Trophoblast cell (in vitro differentiated cells and primary cell): ENCODE measurements at regions not wholly inside any gene's neighbourhood (a gene's known extent, or its start where the extent isn't known, plus 50 kb on each side); places are given as distances from the start of the nearest gene placed in this dataset.
A peak's percentile ranks its signal among the peaks of the same experiment; 100 is the strongest.

Source experiments
- DNase-seq, 2 donors: peaks; one replicate each; pipeline ENCODE4 v3.0.0-alpha.2; 2016
- H2AFZ ChIP-seq: 2 replicates; pipeline ENCODE4 v1.6.1; 2013; ENCODE audit warnings: low read length, moderate library complexity, mild to moderate bottlenecking; ENCODE audit not compliant: insufficient read depth, poor library complexity
- H2AK5ac ChIP-seq: 2 replicates; pipeline ENCODE4 v1.6.1; 2013; ENCODE audit warnings: mild to moderate bottlenecking, low read length
- H2BK120ac ChIP-seq: 2 replicates; pipeline ENCODE4 v1.6.1; 2013; ENCODE audit warnings: low read length, mild to moderate bottlenecking, moderate library complexity; ENCODE audit not compliant: insufficient read depth, poor library complexity
- H2BK12ac ChIP-seq: 2 replicates; pipeline ENCODE4 v1.6.1; 2013; ENCODE audit warnings: mild to moderate bottlenecking, low read length, moderate library complexity
- H2BK5ac ChIP-seq: 2 replicates; pipeline ENCODE4 v1.6.1; 2013; ENCODE audit warnings: low read length, low read depth, moderate library complexity, mild to moderate bottlenecking; ENCODE audit not compliant: poor library complexity
- H3K14ac ChIP-seq: 2 replicates; pipeline ENCODE4 v1.6.1; 2013; ENCODE audit warnings: mild to moderate bottlenecking, low read length
- H3K18ac ChIP-seq: 2 replicates; pipeline ENCODE4 v1.6.1; 2013; ENCODE audit warnings: mild to moderate bottlenecking, low read length
- H3K23ac ChIP-seq: 2 replicates; pipeline ENCODE4 v1.6.1; 2013; ENCODE audit warnings: low read length
- H3K27ac ChIP-seq: 2 replicates; pipeline ENCODE4 v1.5.1; 2013; ENCODE audit warnings: low read depth, mild to moderate bottlenecking, inconsistent platforms, low read length, moderate library complexity
- H3K27me3 ChIP-seq: 2 replicates; pipeline ENCODE4 v1.6.1; 2013; ENCODE audit warnings: inconsistent platforms, mild to moderate bottlenecking, low read length, moderate library complexity; ENCODE audit not compliant: insufficient read depth
- H3K36me3 ChIP-seq, 2 experiments: 1 replicate in 1 of 2; 2 replicates in 1 of 2; pipeline ENCODE4 v1.6.1; 2013; ENCODE audit warnings: low read length in 2 of 2, mild to moderate bottlenecking in 2 of 2, moderate library complexity in 1 of 2; ENCODE audit not compliant: insufficient read depth in 2 of 2, control insufficient read depth in 1 of 2
- H3K4ac ChIP-seq: 2 replicates; pipeline ENCODE4 v1.6.1; 2013; ENCODE audit warnings: low read depth, mild to moderate bottlenecking, low read length, moderate library complexity
- H3K4me1 ChIP-seq, 2 experiments: 1 replicate in 1 of 2; 2 replicates in 1 of 2; pipeline ENCODE4 v1.6.1; 2013; ENCODE audit warnings: low read length in 2 of 2, mild to moderate bottlenecking in 2 of 2, moderate library complexity in 1 of 2; ENCODE audit not compliant: insufficient read depth in 2 of 2, control insufficient read depth in 1 of 2
- H3K4me2 ChIP-seq: 2 replicates; pipeline ENCODE4 v1.6.1; 2013; ENCODE audit warnings: inconsistent platforms, mild to moderate bottlenecking, low read length, moderate library complexity
- H3K4me3 ChIP-seq: 2 replicates; pipeline ENCODE4 v1.5.1; 2013; ENCODE audit warnings: mild to moderate bottlenecking, low read depth, low read length, inconsistent platforms
- H3K79me1 ChIP-seq: one replicate; pipeline ENCODE4 v1.6.1; 2013; ENCODE audit warnings: low read length
- H3K79me2 ChIP-seq: 2 replicates; pipeline ENCODE4 v1.6.1; 2013; ENCODE audit warnings: low read length, mild to moderate bottlenecking; ENCODE audit not compliant: control insufficient read depth, insufficient read depth, poor library complexity
- H3K9ac ChIP-seq: 2 replicates; pipeline ENCODE4 v1.6.1; 2013; ENCODE audit warnings: mild to moderate bottlenecking, low read length
- H3K9me3 ChIP-seq: 2 replicates; pipeline ENCODE4 v1.6.1; 2013; ENCODE audit warnings: low read depth, mild to moderate bottlenecking, control low read depth, inconsistent platforms, low read length; ENCODE audit not compliant: insufficient read depth
- H4K12ac ChIP-seq: 2 replicates; pipeline ENCODE4 v1.6.1; 2013; ENCODE audit warnings: low read depth, mild to moderate bottlenecking, low read length, moderate library complexity
- H4K8ac ChIP-seq: 2 replicates; pipeline ENCODE4 v1.6.1; 2013; ENCODE audit warnings: low read depth, mild to moderate bottlenecking, low read length, moderate library complexity
- H4K91ac ChIP-seq: one replicate; pipeline ENCODE4 v1.6.1; 2013; ENCODE audit warnings: low read depth, mild to moderate bottlenecking, low read length, moderate library complexity
- WGBS: extraction: QIAGEN DNeasy Blood & Tissue Kit; methylation state at CpG from one replicate; pipeline ENCODE4 v1.1.7; 2013; ENCODE audit warnings: missing lambda C conversion rate; ENCODE audit not compliant: insufficient read length, insufficient coverage; ENCODE audit errors: extremely low coverage; 5-methylcytosine and 5-hydroxymethylcytosine counted together

DNA sequence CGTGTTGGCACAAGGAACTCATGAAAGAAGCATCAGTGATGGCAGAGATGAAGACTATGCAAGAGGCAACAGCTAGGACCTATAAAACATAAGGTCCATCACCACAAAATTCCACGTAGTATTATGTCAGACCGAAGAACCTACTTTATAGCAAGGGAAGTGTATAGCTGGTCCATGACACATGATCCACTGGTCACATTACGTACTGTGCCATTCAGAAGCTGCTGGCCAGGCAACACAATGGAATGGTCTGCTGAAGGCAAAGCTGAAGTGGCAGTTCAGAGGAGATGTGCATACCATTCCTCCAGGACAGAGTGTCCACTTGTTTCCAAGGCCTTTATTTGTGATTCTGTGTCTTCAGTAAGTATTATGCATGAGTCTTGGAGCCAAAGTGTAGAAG lies 215.5 kb upstream of the UGT8 start:
- Histone ChIP-seq H3K9me3 (no peaks in the 10 kb centered on the region), H3K36me3 (no peaks in the 10 kb centered on the region), H3K79me2 (no peaks in the 10 kb centered on the region), H4K12ac (no peak overlapping the region), H3K4me3 (no peak overlapping the region), H3K27me3 (no peaks in the 10 kb centered on the region), H3K4me1 (no peaks in the 10 kb centered on the region), H2AFZ (no peak overlapping the region), H3K27ac (no peak overlapping the region), H3K18ac (no peak overlapping the region), H2AK5ac (no peak overlapping the region), H2BK12ac (no peak overlapping the region), H3K23ac (peak overlapping the region; percentile 63), H3K4ac (no peak overlapping the region), H3K9ac (no peak overlapping the region), H4K8ac (no peak overlapping the region), H2BK5ac (no peak overlapping the region), H4K91ac (no peak overlapping the region), H3K14ac (no peak overlapping the region), H2BK120ac (no peak overlapping the region), H3K4me2 (no peak overlapping the region), H3K79me1 (no peaks in the 10 kb centered on the region)
- no CpG with 5 or more reads among the region's 4 CpGs for WGBS
- no peak for DNase-seq

DNA sequence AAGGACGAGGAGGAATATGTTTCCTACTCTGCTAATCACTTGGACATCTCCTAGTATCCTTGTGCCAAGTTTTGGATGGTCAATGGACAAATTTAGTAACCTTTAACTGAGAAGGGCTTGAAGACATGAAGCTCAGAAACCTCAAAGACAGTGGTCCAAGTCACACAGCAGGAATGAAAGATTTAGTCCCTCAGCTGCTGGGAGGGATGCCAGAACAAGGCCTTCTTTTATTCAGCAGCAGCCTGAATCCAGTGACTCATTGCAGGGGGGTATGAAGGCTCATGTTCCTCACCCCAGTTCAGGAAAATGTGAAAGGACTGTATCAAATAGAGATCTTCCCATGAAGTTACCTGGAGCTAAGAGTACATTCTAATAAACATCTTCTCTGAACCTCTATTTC lies 214.9 kb upstream of the UGT8 start:
- Histone ChIP-seq H3K79me1 (no peaks in the 10 kb centered on the region), H2AK5ac (no peak overlapping the region), H2BK5ac (no peak overlapping the region), H3K27me3 (no peaks in the 10 kb centered on the region), H2AFZ (no peak overlapping the region), H3K9ac (no peak overlapping the region), H3K4ac (no peak overlapping the region), H4K8ac (no peak overlapping the region), H3K14ac (no peak overlapping the region), H3K18ac (no peak overlapping the region), H3K27ac (no peak overlapping the region), H3K4me3 (no peak overlapping the region), H3K4me2 (no peak overlapping the region), H3K23ac (no peak overlapping the region), H3K36me3 (no peaks in the 10 kb centered on the region), H2BK12ac (no peak overlapping the region), H4K91ac (no peak overlapping the region), H3K9me3 (no peaks in the 10 kb centered on the region), H4K12ac (no peak overlapping the region), H2BK120ac (no peak overlapping the region), H3K4me1 (no peaks in the 10 kb centered on the region), H3K79me2 (no peaks in the 10 kb centered on the region)
- no CpG with 5 or more reads among the region's 1 CpG for whole genome bisulfite sequencing
- no peak for DNase-seq

DNA sequence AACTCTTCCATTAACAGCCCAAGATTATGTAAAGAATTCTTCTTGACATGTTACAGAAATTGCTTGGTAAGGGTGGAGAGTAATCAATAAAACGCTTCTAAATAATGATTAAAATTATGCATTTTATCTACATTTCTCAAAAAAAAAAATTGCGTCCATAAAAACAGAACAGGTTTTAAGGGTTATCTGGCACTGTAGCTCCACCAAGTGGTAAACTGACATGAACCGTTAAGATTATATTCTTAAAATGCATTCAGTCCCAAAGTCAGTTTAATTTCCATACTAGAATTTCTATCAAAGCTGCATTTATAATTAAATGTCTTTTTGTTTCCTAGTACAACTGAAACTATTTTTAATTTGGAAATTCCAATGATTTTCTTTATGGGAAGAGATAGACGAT lies 214.0 kb upstream of the UGT8 start:
- no peak overlapping the region for H3K4me2 ChIP-seq
- H3K4me3 ChIP-seq = no peak overlapping the region
- no peak overlapping the region for H4K12ac ChIP-seq
- H3K4ac ChIP-seq = no peak overlapping the region
- H3K36me3 ChIP-seq = no peaks in the 10 kb centered on the region
- H3K79me1 ChIP-seq = no peaks in the 10 kb centered on the region
- no peak overlapping the region for H2BK120ac ChIP-seq
- WGBS = no CpG with 5 or more reads among the region's 4 CpGs
- H3K27me3 ChIP-seq = no peaks in the 10 kb centered on the region
- no peak overlapping the region for H2AFZ ChIP-seq
- DNase-seq = peak in 1 of 2 donors; percentile 43
- H2BK12ac ChIP-seq = no peak overlapping the region
- H3K9me3 ChIP-seq = no peaks in the 10 kb centered on the region
- H3K23ac ChIP-seq = no peak overlapping the region
- H3K18ac ChIP-seq = no peak overlapping the region
- no peak overlapping the region for H2AK5ac ChIP-seq
- H4K91ac ChIP-seq = no peak overlapping the region
- H3K4me1 ChIP-seq = no peaks in the 10 kb centered on the region
- H3K14ac ChIP-seq = no peak overlapping the region
- H2BK5ac ChIP-seq = no peak overlapping the region
- H3K79me2 ChIP-seq = no peaks in the 10 kb centered on the region
- H3K9ac ChIP-seq = no peak overlapping the region
- H3K27ac ChIP-seq = no peak overlapping the region
- no peak overlapping the region for H4K8ac ChIP-seq

DNA sequence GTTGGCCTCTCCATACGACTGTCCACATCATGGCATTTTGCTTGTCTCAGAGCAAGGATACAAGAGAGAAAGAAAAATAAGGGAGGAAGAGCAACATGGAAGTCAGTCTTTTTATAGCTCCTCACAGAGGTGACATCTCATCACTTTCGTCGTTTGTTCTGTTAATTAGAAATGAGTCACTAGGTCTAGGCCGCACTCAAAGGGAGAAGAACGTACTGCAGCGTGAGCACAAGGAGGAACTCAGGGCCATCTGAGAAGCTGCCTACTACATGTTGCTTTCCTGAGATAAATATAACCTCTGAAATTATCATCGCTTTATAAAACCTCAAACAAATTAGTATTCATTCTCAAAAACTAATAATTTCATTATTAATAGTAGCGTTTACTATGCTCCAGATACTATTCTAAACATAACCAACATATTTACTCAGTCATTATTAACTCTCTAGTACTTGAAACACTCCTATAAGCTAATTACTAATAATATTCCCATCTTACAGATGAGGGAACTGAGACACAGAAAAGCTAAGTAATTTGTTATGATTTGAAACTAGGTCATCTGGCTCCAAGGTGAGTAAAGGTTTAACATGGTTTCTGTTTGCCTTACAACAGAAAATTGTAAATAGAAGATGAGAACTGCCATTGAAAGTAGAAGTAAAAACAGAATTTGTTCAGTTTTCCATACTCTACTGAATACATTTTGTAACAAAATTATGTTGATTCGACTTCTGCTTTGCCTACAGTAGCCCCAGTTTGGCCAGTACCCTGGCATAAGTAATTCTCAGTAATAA lies 213.2 kb upstream of the UGT8 start:
- Histone ChIP-seq H2AFZ (no peak overlapping the region), H2BK12ac (no peak overlapping the region), H2AK5ac (no peak overlapping the region), H3K27ac (no peak overlapping the region), H2BK120ac (no peak overlapping the region), H3K36me3 (no peaks in the 10 kb centered on the region), H3K14ac (no peak overlapping the region), H4K8ac (no peak overlapping the region), H3K4me3 (no peak overlapping the region), H3K27me3 (no peaks in the 10 kb centered on the region), H3K18ac (no peak overlapping the region), H2BK5ac (no peak overlapping the region), H3K9ac (no peak overlapping the region), H3K79me1 (no peaks in the 10 kb centered on the region), H3K79me2 (no peaks in the 10 kb centered on the region), H4K12ac (no peak overlapping the region), H4K91ac (no peak overlapping the region), H3K4me2 (no peak overlapping the region), H3K23ac (no peak overlapping the region), H3K4me1 (no peaks in the 10 kb centered on the region), H3K4ac (no peak overlapping the region), H3K9me3 (no peaks in the 10 kb centered on the region)
- no peak for DNase-seq
- 100% methylated on average over 2 of the region's 9 CpGs for WGBS
